HG03139 (cell line): ENCODE measurements at regions not wholly inside any gene's neighbourhood (a gene's known extent, or its start where the extent isn't known, plus 50 kb on each side); places are given as distances from the start of the nearest gene placed in this dataset.
"Not testable (repeated sequence)": the region's sequence is repeated elsewhere in the genome, so short reads cannot be mapped to it uniquely, and the experiment has no call there.

ENCODE experiments used
- ATAC-seq: cut with Tn5 transposase; IDR thresholded peaks from one replicate; pipeline ENCODE4 v1.9.1; 2021; ENCODE audit not compliant: unreplicated experiment

GRCh38 chr4:189711956-189712355 is 228.7 kb upstream of the FRG1 start:
- ATAC-seq = not testable (repeated sequence)

- not testable (repeated sequence) for ATAC-seq
Measured at GRCh38 chr4:189721016-189721993, 219.4 kb upstream of the FRG1 start.

DNA sequence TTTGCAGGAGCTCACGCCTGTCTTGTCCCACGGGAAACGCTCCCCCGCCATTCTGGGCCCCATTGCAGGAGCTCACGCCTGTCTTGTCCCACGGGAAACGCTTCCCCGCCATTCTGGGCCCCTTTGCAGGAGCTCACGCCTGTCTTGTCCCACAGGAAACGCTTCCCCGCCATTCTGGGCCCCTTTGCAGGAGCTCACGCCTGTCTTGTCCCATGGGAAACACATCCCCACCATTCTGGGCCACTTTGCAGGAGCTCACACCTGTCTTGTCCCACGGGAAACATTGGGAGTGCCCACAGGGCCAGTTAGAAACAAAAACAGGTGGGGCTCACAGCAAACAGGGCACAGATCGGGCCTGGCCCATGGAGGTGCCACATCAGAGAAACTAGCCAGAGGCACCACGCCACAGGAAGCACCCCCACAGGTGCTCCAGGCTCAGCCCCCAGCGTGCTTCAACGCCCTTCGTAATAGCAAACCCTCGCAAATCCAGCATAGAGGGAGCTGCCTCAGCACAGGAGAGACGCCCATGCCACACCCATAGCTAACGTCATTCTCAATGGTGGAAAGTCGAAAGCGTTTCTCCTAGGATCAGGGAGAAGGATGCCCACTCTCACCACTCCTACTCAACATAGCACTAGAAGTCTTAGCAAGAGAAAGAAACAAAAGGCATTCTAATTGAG is 218.2 kb upstream of the FRG1 start:
- not testable (repeated sequence) for ATAC-seq

- ATAC-seq = not testable (repeated sequence)
Measured at GRCh38 chr4:189727982-189728638, 212.6 kb upstream of the FRG1 start.

DNA sequence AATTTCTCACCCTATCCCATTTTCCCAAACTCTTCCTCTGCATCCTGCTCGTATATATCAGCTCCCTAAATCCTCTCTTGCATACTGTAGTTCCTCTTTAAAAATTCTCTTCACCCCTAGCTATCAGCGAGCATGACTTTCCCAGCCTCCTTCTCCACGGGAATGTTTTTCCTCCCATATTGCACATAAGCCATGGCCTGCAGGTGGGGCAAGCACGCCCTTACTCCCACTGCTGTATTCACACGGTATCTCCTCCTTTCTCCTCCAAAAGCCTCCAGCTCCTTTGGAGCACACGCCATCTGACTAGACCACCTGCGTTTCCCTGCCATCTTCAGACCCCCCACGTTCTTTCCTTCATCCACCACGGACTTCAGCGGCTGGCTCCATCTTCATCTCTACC is 208.7 kb upstream of the FRG1 start:
- ATAC-seq = not testable (repeated sequence)

GRCh38 chr4:189733507-189733906 is 207.2 kb upstream of the FRG1 start:
- ATAC-seq = not testable (repeated sequence)

DNA sequence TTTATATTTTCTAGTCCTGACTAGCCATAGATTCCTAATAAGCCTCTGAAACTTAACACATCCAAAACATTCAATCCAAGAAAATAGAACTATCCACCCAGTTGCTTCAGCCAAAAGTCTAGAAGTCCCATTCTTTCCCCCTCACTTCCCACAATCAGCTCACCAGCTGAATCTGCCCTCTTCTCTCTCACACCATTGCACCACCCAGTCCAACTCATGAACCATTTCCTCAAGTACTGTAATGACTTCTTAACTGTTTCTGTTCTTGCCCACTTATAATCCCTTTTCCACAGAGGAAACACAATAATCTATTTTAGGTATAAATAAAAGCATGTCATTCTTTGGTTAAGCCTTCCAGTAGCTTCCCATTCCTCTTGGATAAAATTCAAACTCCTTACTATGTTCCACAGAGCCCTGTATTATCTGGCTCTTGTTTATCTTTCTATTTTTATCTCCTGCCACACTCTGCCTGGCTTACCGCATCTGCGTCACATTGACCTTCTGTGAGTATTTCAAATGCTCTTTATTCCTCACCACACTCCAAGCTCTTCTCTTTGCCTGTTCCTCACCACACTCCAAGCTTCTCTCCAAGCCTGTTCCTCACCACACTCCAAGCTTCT is 205.9 kb upstream of the FRG1 start:
- ATAC-seq = not testable (repeated sequence)

DNA sequence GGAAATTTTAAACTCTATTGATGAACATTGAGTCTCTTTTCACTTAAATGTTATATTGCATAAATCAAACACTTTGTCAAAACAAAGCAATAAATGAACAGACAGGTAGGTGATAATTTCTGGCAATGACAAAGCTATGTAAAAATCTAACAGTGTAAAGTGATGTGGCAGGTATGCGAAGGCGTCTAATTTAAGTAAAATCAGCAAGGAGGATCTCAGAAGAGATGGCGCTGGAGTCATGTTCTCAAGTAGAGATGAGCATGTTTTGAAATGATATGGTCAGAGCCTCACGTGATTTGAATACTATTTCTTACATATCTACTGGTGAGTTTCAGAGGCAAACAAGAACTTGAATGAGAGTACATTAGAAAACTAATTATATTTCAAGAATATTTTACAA is 204.0 kb upstream of the FRG1 start:
- not testable (repeated sequence) for ATAC-seq

DNA sequence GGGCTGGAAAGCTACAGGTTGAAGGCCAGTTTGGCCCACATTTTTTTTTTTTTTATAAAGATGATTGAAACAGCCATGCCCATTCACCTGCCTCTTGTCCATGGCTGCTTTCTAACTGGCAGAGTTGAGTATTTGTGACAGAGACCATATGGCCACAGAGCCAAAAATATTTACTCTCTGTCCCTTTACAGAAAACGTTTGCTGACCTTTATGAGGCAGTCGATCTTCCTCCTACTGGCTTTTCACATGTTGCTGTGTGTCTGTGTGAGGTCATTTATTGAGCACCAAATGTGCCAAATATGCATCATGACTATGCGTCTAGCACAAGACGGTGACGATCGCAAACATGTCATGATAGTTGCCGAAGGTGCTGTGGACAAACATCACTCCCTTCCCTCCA is 200.6 kb upstream of the FRG1 start:
- ATAC-seq = not testable (repeated sequence)

- ATAC-seq = no peak
Measured at GRCh38 chr4:189740873-189741272, 199.8 kb upstream of the FRG1 start.

GRCh38 chr4:189753092-189753491 is 187.6 kb upstream of the FRG1 start:
- not testable (repeated sequence) for ATAC-seq

GRCh38 chr4:189763583-189763982 is 177.1 kb upstream of the FRG1 start:
- no peak for ATAC-seq

DNA sequence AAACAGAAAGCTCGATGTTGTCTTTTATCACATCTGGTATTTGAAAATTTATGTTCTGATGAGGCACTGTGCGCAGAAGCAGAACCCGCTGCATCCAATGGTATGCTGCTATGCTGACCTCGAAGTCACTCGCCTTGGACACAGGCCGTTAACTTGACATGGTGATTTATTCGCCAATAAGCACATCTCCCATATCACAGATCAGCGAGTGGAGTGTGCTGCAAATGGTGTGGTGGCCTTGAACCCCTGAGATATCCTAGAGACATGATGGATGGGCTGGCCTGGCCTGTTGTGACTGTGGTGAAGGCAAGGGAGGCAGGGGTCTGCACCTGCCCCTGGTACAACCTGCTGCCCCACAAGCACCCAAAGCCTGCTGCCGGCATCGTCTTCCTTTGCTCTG is 175.4 kb upstream of the FRG1 start:
- ATAC-seq = no peak

DNA sequence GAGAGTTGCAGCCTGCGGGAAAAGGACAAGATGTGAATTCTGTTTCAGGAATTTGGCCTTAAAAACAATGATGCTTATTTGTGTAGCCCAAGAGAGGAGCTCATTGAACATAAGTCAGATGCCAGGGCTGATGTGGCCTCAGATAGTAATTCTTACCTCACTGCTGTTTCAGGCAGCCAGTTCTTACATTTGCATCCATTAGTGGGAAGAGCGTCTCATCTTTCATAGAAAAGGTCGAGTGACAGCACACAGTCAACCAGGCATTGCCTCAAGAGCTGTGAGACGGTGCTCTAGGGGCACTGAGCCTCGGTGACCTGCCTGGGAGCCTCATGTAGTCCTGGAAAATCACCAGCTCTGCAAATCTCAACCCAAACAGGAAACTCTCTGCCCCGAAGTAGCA is 174.9 kb upstream of the FRG1 start:
- ATAC-seq = no peak

DNA sequence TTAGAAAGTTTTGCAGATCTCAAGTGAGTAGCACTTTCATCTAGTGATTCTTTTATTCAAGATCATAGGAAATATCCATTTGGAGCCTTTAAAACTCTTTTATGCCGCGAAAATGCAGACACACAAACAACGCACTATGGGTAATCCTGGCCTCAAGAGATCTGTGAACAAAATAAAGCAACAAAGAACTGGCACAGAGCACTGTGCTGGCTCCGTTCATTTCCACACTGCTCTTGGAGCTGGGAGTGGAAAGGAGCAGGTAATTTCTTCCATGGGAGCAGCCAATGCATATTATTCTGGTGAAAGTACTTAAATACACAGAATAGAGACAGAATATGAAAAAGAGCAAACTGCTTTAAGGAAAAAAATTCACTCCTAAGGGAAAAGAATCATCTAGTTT is 172.7 kb upstream of the FRG1 start:
- ATAC-seq = no peak

GRCh38 chr4:189769131-189769530 is 171.5 kb upstream of the FRG1 start:
- no peak for ATAC-seq

- no peak for ATAC-seq
Measured at GRCh38 chr4:189771696-189772361, 168.8 kb upstream of the FRG1 start.

GRCh38 chr4:189773909-189774308 is 166.8 kb upstream of the FRG1 start:
- no peak for ATAC-seq

- ATAC-seq = no peak
Measured at GRCh38 chr4:189779281-189779980, 161.2 kb upstream of the FRG1 start.

DNA sequence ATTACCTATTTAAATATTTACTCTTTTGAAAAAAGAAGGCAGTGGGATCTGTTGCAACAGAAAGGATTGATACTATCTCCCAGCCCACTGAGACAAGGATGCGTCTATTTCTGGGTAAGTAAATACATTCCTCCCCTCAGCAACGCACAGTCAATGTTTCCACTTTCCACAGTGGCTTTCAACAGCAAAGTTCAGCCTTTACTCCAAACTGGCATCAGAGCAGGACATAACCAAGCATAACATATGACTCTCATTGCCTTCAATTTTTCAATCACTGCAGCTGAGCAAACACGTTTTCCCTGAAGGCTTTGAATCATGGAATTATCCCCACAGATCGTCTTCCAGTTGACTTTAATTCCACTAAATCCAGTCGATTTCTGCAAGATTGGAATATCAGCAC is 160.3 kb upstream of the FRG1 start:
- no peak for ATAC-seq
